ENCODE measurements at regions not wholly inside any gene's neighbourhood (a gene's known extent, or its start where the extent isn't known, plus 50 kb on each side); places are given as distances from the start of the nearest gene placed in this dataset.
"Not testable (repeated sequence)": the region's sequence is repeated elsewhere in the genome, so short reads cannot be mapped to it uniquely, and the experiment has no call there.

DNA sequence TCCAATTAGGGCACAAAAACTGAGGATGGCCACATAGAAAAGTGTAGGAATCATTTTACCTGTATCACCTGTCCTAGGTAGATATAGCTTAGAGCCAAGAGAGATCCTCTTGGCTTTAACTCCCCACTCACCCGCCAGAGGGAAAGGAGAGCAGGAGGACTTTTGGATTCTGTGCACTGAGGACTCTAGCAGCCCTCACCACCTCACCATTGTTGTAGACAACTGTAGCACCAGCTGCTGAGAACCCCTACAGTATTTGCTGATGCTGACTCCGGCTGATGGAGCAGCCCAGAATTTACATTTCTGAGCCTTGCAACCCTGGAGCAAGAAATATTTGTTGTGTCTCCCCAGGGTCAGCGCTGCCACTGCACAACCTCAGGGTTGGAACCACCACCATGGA lies 2044.4 kb downstream of the OLFM4 start:
- WGBS = 87% methylated on average over 3 of the region's 3 CpGs
- Histone ChIP-seq H3K9ac (ENCODE audit: low read depth, low read length) (no peak overlapping the region), H3K9me3 (ENCODE audit: insufficient read depth, low read depth, low read length) (no peaks in the 10 kb centered on the region), H3K4me3 (ENCODE audit: low read length) (no peak overlapping the region), H3K27me3 (ENCODE audit: insufficient read depth, low read length) (no peaks in the 10 kb centered on the region), H3K27ac (ENCODE audit: low read depth, low read length) (no peak overlapping the region), H3K36me3 (ENCODE audit: insufficient read depth, low read length) (no peaks in the 10 kb centered on the region), H3K4me1 (ENCODE audit: insufficient read depth, low read length) (no peaks in the 10 kb centered on the region)

DNA sequence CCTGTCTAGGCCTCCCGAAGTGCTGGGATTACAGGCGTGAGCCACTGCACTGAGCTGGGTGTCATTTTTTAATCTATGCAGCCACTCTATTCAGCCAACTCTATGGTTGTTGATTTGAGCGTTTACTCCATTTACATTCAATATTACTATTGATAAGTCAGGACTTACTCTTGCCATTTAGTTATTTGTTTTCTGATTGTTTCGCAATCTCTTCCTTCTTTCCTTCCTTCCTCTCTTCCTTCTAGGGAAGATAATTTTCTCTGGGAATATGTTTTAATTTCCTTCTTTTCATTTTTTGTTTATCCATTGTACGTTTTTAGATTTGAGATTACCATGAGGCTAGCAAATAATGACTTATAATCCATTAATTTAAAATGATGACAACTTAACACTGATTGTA lies 2056.0 kb downstream of the OLFM4 start:
- Histone ChIP-seq H3K36me3 (ENCODE audit: insufficient read depth, low read length) (no peaks in the 10 kb centered on the region), H3K27ac (ENCODE audit: low read depth, low read length) (no peak overlapping the region), H3K27me3 (ENCODE audit: insufficient read depth, low read length) (no peaks in the 10 kb centered on the region), H3K4me1 (ENCODE audit: insufficient read depth, low read length) (peaks cover 9% of the 10 kb centered on the region; the same call in 1 of the 2 replicates), H3K9me3 (ENCODE audit: insufficient read depth, low read depth, low read length) (no peaks in the 10 kb centered on the region), H3K9ac (ENCODE audit: low read depth, low read length) (no peak overlapping the region), H3K4me3 (ENCODE audit: low read length) (no peak overlapping the region)
- 96% methylated on average over 2 of the region's 5 CpGs for WGBS

DNA sequence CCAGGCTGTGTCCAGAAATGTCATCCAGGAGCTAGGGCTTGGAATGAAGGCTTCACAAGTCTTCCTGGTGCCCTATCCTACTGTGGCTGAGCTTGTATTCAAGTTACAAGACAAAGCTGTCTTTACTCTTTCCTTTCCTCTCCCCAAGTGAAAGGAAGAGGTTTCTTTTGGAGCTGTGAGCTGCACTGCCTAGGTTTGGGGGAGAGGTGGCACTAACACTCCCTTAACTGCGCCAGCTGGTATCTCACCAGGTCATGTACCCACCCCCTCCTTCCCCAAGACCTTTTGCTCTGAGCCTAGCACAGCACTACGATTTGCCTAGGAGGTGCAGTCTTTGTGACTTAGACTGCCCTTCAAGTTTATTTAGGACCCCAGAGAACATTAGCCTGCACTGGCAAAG lies 2053.6 kb upstream of the PRR20A start:
- Histone ChIP-seq H3K36me3 (ENCODE audit: insufficient read depth, low read length) (no peaks in the 10 kb centered on the region), H3K4me3 (ENCODE audit: low read length) (no peak overlapping the region), H3K9ac (ENCODE audit: low read depth, low read length) (no peak overlapping the region), H3K4me1 (ENCODE audit: insufficient read depth, low read length) (peaks cover 9% of the 10 kb centered on the region; the same call in 1 of the 2 replicates), H3K27me3 (ENCODE audit: insufficient read depth, low read length) (no peaks in the 10 kb centered on the region), H3K9me3 (ENCODE audit: insufficient read depth, low read depth, low read length) (no peaks in the 10 kb centered on the region), H3K27ac (ENCODE audit: low read depth, low read length) (no peak overlapping the region)
- WGBS = 81% methylated on average over 2 of the region's 2 CpGs

DNA sequence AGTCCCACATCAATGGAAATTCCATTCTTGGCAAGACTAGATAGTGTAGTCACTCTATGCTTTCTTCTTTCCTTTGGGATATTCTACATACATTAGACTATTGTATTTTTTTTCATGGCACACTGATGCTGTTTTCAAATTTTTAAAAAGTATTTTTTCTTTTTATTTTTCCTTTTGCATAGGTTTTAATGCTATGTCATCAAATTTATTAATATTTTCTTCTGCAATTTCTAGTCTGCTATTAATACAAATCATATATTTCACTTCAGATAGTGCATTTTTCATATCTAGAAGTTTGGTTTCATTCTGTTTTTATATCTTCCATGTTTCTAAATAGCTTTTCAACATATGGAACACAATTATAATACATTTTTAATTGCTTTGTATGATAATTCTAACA lies 2050.1 kb upstream of the PRR20A start:
- peaks cover 25% of the 10 kb centered on the region for H3K4me1 ChIP-seq (ENCODE audit: insufficient read depth, low read length)
- no peak overlapping the region for H3K4me3 ChIP-seq (ENCODE audit: low read length)
- H3K36me3 ChIP-seq (ENCODE audit: insufficient read depth, low read length) = no peaks in the 10 kb centered on the region
- no peaks in the 10 kb centered on the region for H3K9me3 ChIP-seq (ENCODE audit: insufficient read depth, low read depth, low read length)
- no peak overlapping the region for H3K9ac ChIP-seq (ENCODE audit: low read depth, low read length)
- H3K27ac ChIP-seq (ENCODE audit: low read depth, low read length) = no peak overlapping the region
- H3K27me3 ChIP-seq (ENCODE audit: insufficient read depth, low read length) = no peaks in the 10 kb centered on the region

DNA sequence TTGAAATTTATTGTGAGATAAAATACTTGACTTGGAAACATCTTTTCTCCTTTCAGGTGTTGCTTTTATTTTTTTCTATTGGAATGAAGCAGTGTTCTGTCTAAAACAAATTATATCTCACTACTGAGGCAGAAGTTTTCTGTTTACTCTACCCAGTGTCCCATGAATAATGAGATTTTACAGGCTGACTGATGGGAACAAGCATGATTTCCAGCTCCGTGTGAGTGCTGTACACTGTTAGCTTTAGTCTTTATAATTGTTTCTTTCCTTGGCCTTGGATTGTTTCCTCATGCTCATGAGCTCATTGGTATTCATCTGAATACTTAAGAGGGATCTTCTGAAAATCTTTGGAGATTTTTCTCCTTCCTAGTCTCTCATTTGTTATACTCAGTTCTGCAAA lies 2049.5 kb upstream of the PRR20A start:
- H3K9ac ChIP-seq (ENCODE audit: low read depth, low read length) = no peak overlapping the region
- H3K9me3 ChIP-seq (ENCODE audit: insufficient read depth, low read depth, low read length) = no peaks in the 10 kb centered on the region
- H3K4me3 ChIP-seq (ENCODE audit: low read length) = no peak overlapping the region
- H3K36me3 ChIP-seq (ENCODE audit: insufficient read depth, low read length) = no peaks in the 10 kb centered on the region
- no peak overlapping the region for H3K27ac ChIP-seq (ENCODE audit: low read depth, low read length)
- H3K27me3 ChIP-seq (ENCODE audit: insufficient read depth, low read length) = no peaks in the 10 kb centered on the region
- peaks cover 25% of the 10 kb centered on the region for H3K4me1 ChIP-seq (ENCODE audit: insufficient read depth, low read length)
- 79% methylated on average over 1 of the region's 1 CpG for WGBS

DNA sequence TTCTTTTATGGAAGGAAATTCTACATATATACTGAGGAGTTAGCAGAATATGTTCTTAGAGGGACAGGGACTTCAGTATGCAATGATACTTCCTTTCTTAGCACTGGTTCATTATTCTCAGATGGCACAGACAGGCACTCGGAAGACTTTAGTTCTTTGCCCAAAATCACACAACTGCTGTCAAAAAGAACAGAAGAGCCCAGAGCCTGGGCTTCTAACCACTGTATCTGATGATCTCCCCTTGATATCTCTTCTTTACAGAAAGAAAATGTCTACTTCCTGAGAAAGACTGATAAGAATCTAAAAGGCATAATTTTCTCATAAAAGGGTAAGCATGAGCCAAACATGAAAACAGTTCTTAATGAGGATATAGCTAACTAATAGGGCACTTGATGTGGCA lies 2034.2 kb upstream of the PRR20A start:
- no peaks in the 10 kb centered on the region for H3K36me3 ChIP-seq (ENCODE audit: insufficient read depth, low read length)
- H3K4me3 ChIP-seq (ENCODE audit: low read length) = no peak overlapping the region
- no peaks in the 10 kb centered on the region for H3K27me3 ChIP-seq (ENCODE audit: insufficient read depth, low read length)
- H3K4me1 ChIP-seq (ENCODE audit: insufficient read depth, low read length) = no peaks in the 10 kb centered on the region
- WGBS = 96% methylated on average over 1 of the region's 1 CpG
- H3K27ac ChIP-seq (ENCODE audit: low read depth, low read length) = no peak overlapping the region
- H3K9me3 ChIP-seq (ENCODE audit: insufficient read depth, low read depth, low read length) = no peaks in the 10 kb centered on the region
- no peak overlapping the region for H3K9ac ChIP-seq (ENCODE audit: low read depth, low read length)

DNA sequence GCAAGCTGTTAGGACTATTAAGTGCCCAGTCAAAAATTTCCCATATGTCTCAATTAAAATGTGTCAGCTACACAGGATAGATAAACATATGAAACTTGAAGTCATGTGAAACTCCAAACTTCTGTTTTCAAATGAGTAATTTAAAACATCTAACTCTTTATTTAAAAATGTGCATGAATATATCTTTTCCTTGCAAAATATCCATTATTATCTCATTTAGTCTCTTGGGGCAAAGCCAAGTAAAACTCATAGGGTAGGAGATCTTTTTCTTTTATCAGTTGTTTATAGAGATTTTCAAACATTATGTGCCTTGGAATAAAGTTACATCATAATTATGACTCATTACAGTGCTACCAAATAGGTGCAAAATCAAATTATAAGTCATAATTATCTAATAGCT lies 2020.1 kb upstream of the PRR20A start:
- H3K27ac ChIP-seq (ENCODE audit: low read depth, low read length) = no peak overlapping the region
- H3K9me3 ChIP-seq (ENCODE audit: insufficient read depth, low read depth, low read length) = no peaks in the 10 kb centered on the region
- H3K27me3 ChIP-seq (ENCODE audit: insufficient read depth, low read length) = no peaks in the 10 kb centered on the region
- H3K36me3 ChIP-seq (ENCODE audit: insufficient read depth, low read length) = no peaks in the 10 kb centered on the region
- no peak overlapping the region for H3K4me3 ChIP-seq (ENCODE audit: low read length)
- no peaks in the 10 kb centered on the region for H3K4me1 ChIP-seq (ENCODE audit: insufficient read depth, low read length)
- H3K9ac ChIP-seq (ENCODE audit: low read depth, low read length) = no peak overlapping the region

DNA sequence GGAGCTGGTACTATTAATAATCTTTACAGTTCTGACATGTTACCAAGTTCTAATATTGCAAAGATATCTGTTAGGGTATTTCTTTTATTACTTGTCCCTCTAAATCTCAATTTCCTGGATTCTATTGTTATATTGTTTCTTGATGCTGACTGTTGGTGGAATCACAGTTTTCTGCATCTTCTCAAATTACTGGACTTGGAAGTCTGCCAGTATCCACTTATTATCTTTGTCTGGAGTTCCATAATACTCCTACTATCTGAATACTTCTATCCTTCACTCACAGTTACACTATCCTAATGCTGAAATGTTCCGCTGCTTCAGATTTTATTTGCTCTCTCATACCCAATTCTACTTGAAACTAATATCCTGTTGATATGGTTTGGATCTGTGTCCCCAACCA lies 1985.7 kb upstream of the PRR20A start:
- H3K27me3 ChIP-seq (ENCODE audit: insufficient read depth, low read length) = no peaks in the 10 kb centered on the region
- H3K27ac ChIP-seq (ENCODE audit: low read depth, low read length) = no peak overlapping the region
- H3K9me3 ChIP-seq (ENCODE audit: insufficient read depth, low read depth, low read length) = peaks cover 15% of the 10 kb centered on the region
- H3K36me3 ChIP-seq (ENCODE audit: insufficient read depth, low read length) = no peaks in the 10 kb centered on the region
- no peak overlapping the region for H3K4me3 ChIP-seq (ENCODE audit: low read length)
- H3K9ac ChIP-seq (ENCODE audit: low read depth, low read length) = no peak overlapping the region
- no peaks in the 10 kb centered on the region; the same call in 1 of the 2 replicates for H3K4me1 ChIP-seq (ENCODE audit: insufficient read depth, low read length)
- WGBS = 94% methylated on average over 1 of the region's 1 CpG

DNA sequence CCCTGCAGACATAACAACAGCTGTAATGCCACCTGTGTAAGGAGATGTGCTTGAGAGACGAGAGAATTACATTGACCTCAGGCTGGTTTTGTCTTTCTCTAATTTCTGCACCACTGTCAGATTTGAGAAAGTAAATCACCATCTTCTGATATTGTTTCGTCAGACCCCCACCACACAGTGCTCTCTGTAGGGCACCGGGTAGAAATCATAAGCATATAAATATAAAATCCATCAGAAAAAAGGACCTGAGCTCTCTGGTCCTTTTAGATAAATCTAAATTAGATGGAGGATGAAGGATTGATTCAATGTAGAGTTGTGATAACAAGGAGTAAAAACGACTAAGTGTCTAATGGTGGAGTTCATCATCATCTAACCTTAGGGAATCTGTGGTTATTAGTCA lies 1981.0 kb upstream of the PRR20A start:
- Histone ChIP-seq H3K9ac (ENCODE audit: low read depth, low read length) (no peak overlapping the region), H3K9me3 (ENCODE audit: insufficient read depth, low read depth, low read length) (peaks cover 15% of the 10 kb centered on the region), H3K4me3 (ENCODE audit: low read length) (no peak overlapping the region), H3K4me1 (ENCODE audit: insufficient read depth, low read length) (peaks cover 8% of the 10 kb centered on the region), H3K27me3 (ENCODE audit: insufficient read depth, low read length) (no peaks in the 10 kb centered on the region), H3K27ac (ENCODE audit: low read depth, low read length) (no peak overlapping the region), H3K36me3 (ENCODE audit: insufficient read depth, low read length) (no peaks in the 10 kb centered on the region)
- WGBS = 92% methylated on average over 3 of the region's 4 CpGs

DNA sequence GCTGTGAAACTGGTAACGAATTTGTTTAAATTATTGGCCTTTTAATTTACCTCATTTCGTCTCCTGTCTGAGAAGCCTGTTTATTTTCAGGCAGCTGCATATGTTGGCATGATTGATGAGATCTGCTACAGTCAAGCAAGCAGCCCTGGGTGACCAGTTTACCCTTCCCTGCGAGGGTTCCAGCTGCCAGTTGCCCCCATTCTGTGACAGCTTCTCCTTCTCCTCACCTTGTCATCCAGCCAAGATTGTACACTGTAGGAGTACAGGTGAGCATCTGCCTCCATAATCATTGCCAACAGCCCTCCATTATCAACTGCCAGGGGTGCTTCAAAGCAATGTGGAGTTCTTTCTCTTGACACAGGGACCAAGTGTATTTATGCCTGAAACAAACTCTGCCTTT lies 1979.9 kb upstream of the PRR20A start:
- WGBS = 94% methylated on average over 3 of the region's 3 CpGs
- no peak overlapping the region for H3K9ac ChIP-seq (ENCODE audit: low read depth, low read length)
- peaks cover 8% of the 10 kb centered on the region for H3K4me1 ChIP-seq (ENCODE audit: insufficient read depth, low read length)
- H3K27ac ChIP-seq (ENCODE audit: low read depth, low read length) = no peak overlapping the region
- H3K27me3 ChIP-seq (ENCODE audit: insufficient read depth, low read length) = no peaks in the 10 kb centered on the region
- no peak overlapping the region for H3K4me3 ChIP-seq (ENCODE audit: low read length)
- H3K36me3 ChIP-seq (ENCODE audit: insufficient read depth, low read length) = no peaks in the 10 kb centered on the region
- peaks cover 7% of the 10 kb centered on the region for H3K9me3 ChIP-seq (ENCODE audit: insufficient read depth, low read depth, low read length)

DNA sequence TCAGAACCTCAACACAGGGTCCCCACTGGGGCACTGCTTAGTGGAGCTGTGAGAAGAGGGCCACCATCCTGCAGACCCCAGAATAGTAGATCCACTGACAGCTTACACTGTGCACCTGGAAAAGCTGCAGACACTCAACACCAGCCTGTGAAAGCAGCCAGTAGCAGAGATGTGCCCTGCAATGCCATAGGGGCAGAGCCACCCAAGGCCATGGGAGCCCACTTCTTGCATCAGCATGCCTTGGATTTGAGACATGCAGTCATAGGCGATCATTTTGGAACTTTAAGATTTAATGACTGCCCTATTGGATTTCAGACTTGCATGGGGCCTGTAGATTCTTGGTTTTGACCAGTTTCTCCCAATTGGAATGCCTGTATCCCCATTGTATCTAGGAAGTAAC lies 1962.1 kb upstream of the PRR20A start:
- not testable (repeated sequence) for H3K27ac ChIP-seq (ENCODE audit: low read depth, low read length); H3K4me1 ChIP-seq (ENCODE audit: insufficient read depth, low read length); H3K4me3 ChIP-seq (ENCODE audit: low read length); H3K27me3 ChIP-seq (ENCODE audit: insufficient read depth, low read length); H3K36me3 ChIP-seq (ENCODE audit: insufficient read depth, low read length); H3K9ac ChIP-seq (ENCODE audit: low read depth, low read length)
- peaks cover 19% of the 10 kb centered on the region for H3K9me3 ChIP-seq (ENCODE audit: insufficient read depth, low read depth, low read length)
- WGBS = 93% methylated on average over 1 of the region's 1 CpG

DNA sequence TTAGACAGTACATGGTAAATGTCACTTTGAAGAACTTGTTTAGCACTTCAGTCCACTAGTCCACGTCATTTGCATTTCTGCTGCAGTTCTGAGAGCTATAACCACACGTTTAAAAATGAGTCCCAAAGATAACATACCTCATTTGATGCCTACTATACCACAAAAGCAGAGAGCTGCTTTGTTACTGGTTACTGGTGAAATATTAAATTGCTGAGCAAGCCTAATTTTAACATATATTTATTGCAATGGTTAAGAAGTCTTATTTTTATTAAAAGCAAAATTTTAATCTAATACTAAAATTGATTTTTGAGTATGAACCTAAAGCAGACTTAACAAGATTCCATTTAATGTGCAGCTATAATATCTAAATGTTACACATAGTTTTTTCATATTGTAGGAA lies 1949.7 kb upstream of the PRR20A start:
- Histone ChIP-seq H3K4me1 (ENCODE audit: insufficient read depth, low read length) (no peaks in the 10 kb centered on the region), H3K36me3 (ENCODE audit: insufficient read depth, low read length) (no peaks in the 10 kb centered on the region), H3K27me3 (ENCODE audit: insufficient read depth, low read length) (no peaks in the 10 kb centered on the region), H3K27ac (ENCODE audit: low read depth, low read length) (no peak overlapping the region), H3K9me3 (ENCODE audit: insufficient read depth, low read depth, low read length) (peaks cover 16% of the 10 kb centered on the region), H3K4me3 (ENCODE audit: low read length) (no peak overlapping the region), H3K9ac (ENCODE audit: low read depth, low read length) (no peak overlapping the region)
- WGBS = 77% methylated on average over 2 of the region's 2 CpGs
